GM12892 (cell line): ENCODE measurements at regions not wholly inside any gene's neighbourhood (a gene's known extent, or its start where the extent isn't known, plus 50 kb on each side); places are given as distances from the start of the nearest gene placed in this dataset.

Experiments
- POLR2A ChIP-seq: IDR thresholded peaks from 2 replicates; pipeline ENCODE4 v1.6.1; 2011; ENCODE audit warnings: low read depth, low read length, control low read depth
- POLR2AphosphoS5 ChIP-seq: IDR thresholded peaks from 2 replicates; pipeline ENCODE4 v1.6.1; 2011; ENCODE audit warnings: low read depth, low read length, control low read depth

DNA sequence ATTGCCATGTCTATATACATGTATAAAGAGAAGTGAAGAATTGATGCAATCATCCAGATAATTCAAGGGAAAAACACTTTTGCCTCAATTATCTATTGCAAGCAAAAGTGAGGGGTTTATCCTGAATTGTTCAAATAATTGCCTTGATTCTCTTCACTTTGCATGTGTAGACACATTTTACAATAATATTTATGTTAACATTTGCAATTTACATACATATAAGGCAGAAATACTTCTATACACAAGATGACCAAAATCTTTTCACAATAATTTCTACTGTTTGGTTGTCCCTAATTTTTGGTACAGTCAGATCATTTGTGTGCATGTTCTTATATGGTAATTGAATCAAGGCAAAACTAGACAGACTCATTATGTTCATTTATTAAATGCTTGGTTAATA lies 285.3 kb upstream of the TMEM161B start:
- no peak for TF ChIP-seq POLR2A
- no peak for TF ChIP-seq POLR2AphosphoS5
